Endodermal cell (in vitro differentiated cells): ENCODE measurements at regions not wholly inside any gene's neighbourhood (a gene's known extent, or its start where the extent isn't known, plus 50 kb on each side); places are given as distances from the start of the nearest gene placed in this dataset.
"Not testable (repeated sequence)": the region's sequence is repeated elsewhere in the genome, so short reads cannot be mapped to it uniquely, and the experiment has no call there.

ENCODE experiments used
- DNase-seq: peaks from one replicate; pipeline ENCODE4 v3.0.0-alpha.2; 2017
- H3K27ac ChIP-seq: 2 replicates; pipeline ENCODE4 v1.5.1; 2013; ENCODE audit warnings: mild to moderate bottlenecking, low read depth, low read length, moderate library complexity
- H3K27me3 ChIP-seq: 2 replicates; pipeline ENCODE4 v1.6.1; 2013; ENCODE audit warnings: mild to moderate bottlenecking, low read length, moderate library complexity; ENCODE audit not compliant: insufficient read depth, control insufficient read depth, poor library complexity, severe bottlenecking
- H3K36me3 ChIP-seq: 2 replicates; pipeline ENCODE4 v1.7.0; 2013; ENCODE audit warnings: mild to moderate bottlenecking, low read length, moderate library complexity; ENCODE audit not compliant: control insufficient read depth, insufficient read depth
- H3K4me1 ChIP-seq: one replicate; pipeline ENCODE4 v1.7.0; 2013; ENCODE audit warnings: low read length; ENCODE audit not compliant: control insufficient read depth, insufficient read depth
- H3K4me3 ChIP-seq: 2 replicates; pipeline ENCODE4 v1.5.1; 2013; ENCODE audit warnings: mild to moderate bottlenecking, low read length, moderate library complexity
- H3K9ac ChIP-seq: 2 replicates; pipeline ENCODE4 v1.6.1; 2013; ENCODE audit warnings: mild to moderate bottlenecking, low read length, moderate library complexity; ENCODE audit not compliant: poor library complexity, severe bottlenecking; ENCODE audit errors: extremely low read depth
- H3K9me3 ChIP-seq: 2 replicates; pipeline ENCODE4 v1.6.1; 2013; ENCODE audit warnings: mild to moderate bottlenecking, low read length, moderate library complexity; ENCODE audit not compliant: control insufficient read depth
- H3K27ac Mint-ChIP-seq: 2 replicates; pipeline ENCODE4 v1.8.0; 2020; ENCODE audit warnings: mixed read lengths
- H3K27me3 Mint-ChIP-seq: 2 replicates; pipeline ENCODE4 v1.8.0; 2021; ENCODE audit warnings: mild to moderate bottlenecking, mixed read lengths; ENCODE audit not compliant: insufficient read depth
- H3K36me3 Mint-ChIP-seq: 2 replicates; pipeline ENCODE4 v1.8.0; 2020; ENCODE audit warnings: low read depth, mixed read lengths
- H3K4me1 Mint-ChIP-seq: 2 replicates; pipeline ENCODE4 v1.8.0; 2020; ENCODE audit warnings: mixed read lengths
- H3K4me3 Mint-ChIP-seq: 2 replicates; pipeline ENCODE4 v1.8.0; 2020; ENCODE audit warnings: mild to moderate bottlenecking, moderate library complexity, mixed read lengths
- H3K9me3 Mint-ChIP-seq: 2 replicates; pipeline ENCODE4 v1.8.0; 2020; ENCODE audit warnings: mild to moderate bottlenecking, mixed read lengths
- WGBS, 2 experiments: methylation state at CpG; one replicate each; pipeline versions ENCODE4 v1.1.5 to v1.1.7; 2013; ENCODE audit warnings: missing lambda C conversion rate in 2 of 2, mixed read lengths in 1 of 2; ENCODE audit not compliant: insufficient coverage in 1 of 2, insufficient read length in 1 of 2; 5-methylcytosine and 5-hydroxymethylcytosine counted together

GRCh38 chr21:5013455-5014304 lies 5507.7 kb upstream of the TPTE start:
- WGBS, 2 experiments = no CpG with 5 or more reads among the region's 33 CpGs
- not testable (repeated sequence) for H3K4me3 Mint-ChIP-seq, H3K4me1 Mint-ChIP-seq, H3K4me1 ChIP-seq, H3K4me3 ChIP-seq, H3K36me3 Mint-ChIP-seq, H3K27me3 Mint-ChIP-seq, H3K27ac Mint-ChIP-seq, H3K9me3 ChIP-seq, H3K9me3 Mint-ChIP-seq, H3K27me3 ChIP-seq, H3K9ac ChIP-seq, H3K36me3 ChIP-seq, DNase-seq, H3K27ac ChIP-seq

GRCh38 chr21:5015187-5015586 lies 5506.2 kb upstream of the TPTE start:
- not testable (repeated sequence) for H3K9me3 ChIP-seq, H3K27ac ChIP-seq, H3K36me3 Mint-ChIP-seq, H3K4me3 Mint-ChIP-seq, H3K27me3 Mint-ChIP-seq, H3K4me1 Mint-ChIP-seq, H3K27me3 ChIP-seq, H3K4me3 ChIP-seq, DNase-seq, H3K27ac Mint-ChIP-seq, H3K4me1 ChIP-seq, H3K9me3 Mint-ChIP-seq, H3K9ac ChIP-seq, H3K36me3 ChIP-seq
- no CpG with 5 or more reads among the region's 17 CpGs for WGBS, 2 experiments

DNA sequence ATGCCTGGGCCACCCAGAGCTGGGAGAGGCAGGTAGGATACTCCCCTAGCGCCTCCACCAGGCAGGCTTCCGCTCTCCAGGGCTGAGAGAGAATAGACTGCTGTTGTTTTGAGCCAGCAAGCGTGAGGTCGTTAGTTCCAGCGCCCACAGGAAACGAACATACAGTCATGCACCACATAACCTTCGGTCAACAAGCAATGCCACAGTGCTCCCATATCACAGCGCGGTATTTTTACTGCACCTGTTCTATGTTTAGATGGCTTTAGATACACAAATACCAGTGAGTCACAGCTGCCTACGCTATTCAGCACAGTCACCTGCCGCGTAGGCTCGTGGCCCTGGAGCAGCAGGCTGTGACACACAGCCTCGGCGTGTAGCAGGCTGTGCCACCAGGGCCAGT lies 5502.3 kb upstream of the TPTE start:
- not testable (repeated sequence) for H3K9me3 Mint-ChIP-seq, H3K27ac Mint-ChIP-seq, H3K4me3 ChIP-seq, DNase-seq, H3K9me3 ChIP-seq, H3K4me3 Mint-ChIP-seq, H3K27me3 ChIP-seq, H3K9ac ChIP-seq, H3K27me3 Mint-ChIP-seq, H3K27ac ChIP-seq, H3K36me3 Mint-ChIP-seq, H3K36me3 ChIP-seq, H3K4me1 Mint-ChIP-seq, H3K4me1 ChIP-seq
- WGBS, 2 experiments = no CpG with 5 or more reads among the region's 15 CpGs

GRCh38 chr21:5021815-5022214 lies 5499.6 kb upstream of the TPTE start:
- H3K4me1 Mint-ChIP-seq, H3K4me1 ChIP-seq, H3K9me3 ChIP-seq, H3K4me3 ChIP-seq, H3K27me3 ChIP-seq, H3K27ac ChIP-seq, H3K36me3 Mint-ChIP-seq, DNase-seq, H3K27me3 Mint-ChIP-seq, H3K36me3 ChIP-seq, H3K9ac ChIP-seq, H3K27ac Mint-ChIP-seq, H3K9me3 Mint-ChIP-seq, H3K4me3 Mint-ChIP-seq: not testable (repeated sequence)
- WGBS, 2 experiments = no CpG with 5 or more reads among the region's 27 CpGs

DNA sequence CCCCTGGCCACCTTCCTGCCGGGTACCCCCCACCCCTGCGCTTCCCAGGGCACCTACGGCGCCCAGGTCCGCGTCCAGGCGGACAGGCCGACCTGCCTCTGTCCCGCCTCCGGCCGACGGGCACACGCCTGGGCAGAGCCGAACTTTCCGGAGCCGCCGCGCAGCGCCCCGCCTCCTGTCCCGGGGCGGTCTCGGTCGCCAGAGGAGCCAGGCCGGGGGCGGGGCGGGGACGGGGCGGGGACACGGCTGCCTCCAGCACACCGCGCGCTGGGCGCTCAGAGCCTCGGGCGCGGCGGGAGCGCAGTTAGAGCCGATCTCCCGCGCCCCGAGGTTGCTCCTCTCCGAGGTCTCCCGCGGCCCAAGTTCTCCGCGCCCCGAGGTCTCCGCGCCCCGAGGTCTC lies 5499.1 kb upstream of the TPTE start:
- not testable (repeated sequence) for H3K27me3 Mint-ChIP-seq, H3K36me3 Mint-ChIP-seq
- WGBS, 2 experiments = no CpG with 5 or more reads among the region's 52 CpGs

GRCh38 chr21:5022748-5023147 lies 5498.6 kb upstream of the TPTE start:
- H3K27me3 Mint-ChIP-seq, H3K27ac Mint-ChIP-seq, H3K9me3 ChIP-seq, H3K4me1 ChIP-seq, DNase-seq, H3K4me3 ChIP-seq, H3K27me3 ChIP-seq, H3K4me1 Mint-ChIP-seq, H3K9ac ChIP-seq, H3K4me3 Mint-ChIP-seq, H3K9me3 Mint-ChIP-seq, H3K36me3 ChIP-seq, H3K27ac ChIP-seq, H3K36me3 Mint-ChIP-seq: not testable (repeated sequence)
- WGBS, 2 experiments = no CpG with 5 or more reads among the region's 45 CpGs

More for the DNA sequence above, 5499.1 kb upstream of the TPTE start:
- not testable (repeated sequence) for H3K36me3 ChIP-seq, H3K4me3 Mint-ChIP-seq, H3K27me3 ChIP-seq, H3K4me3 ChIP-seq, H3K9ac ChIP-seq, H3K9me3 Mint-ChIP-seq, H3K9me3 ChIP-seq, H3K4me1 Mint-ChIP-seq, H3K4me1 ChIP-seq, DNase-seq, H3K27ac Mint-ChIP-seq, H3K27ac ChIP-seq

DNA sequence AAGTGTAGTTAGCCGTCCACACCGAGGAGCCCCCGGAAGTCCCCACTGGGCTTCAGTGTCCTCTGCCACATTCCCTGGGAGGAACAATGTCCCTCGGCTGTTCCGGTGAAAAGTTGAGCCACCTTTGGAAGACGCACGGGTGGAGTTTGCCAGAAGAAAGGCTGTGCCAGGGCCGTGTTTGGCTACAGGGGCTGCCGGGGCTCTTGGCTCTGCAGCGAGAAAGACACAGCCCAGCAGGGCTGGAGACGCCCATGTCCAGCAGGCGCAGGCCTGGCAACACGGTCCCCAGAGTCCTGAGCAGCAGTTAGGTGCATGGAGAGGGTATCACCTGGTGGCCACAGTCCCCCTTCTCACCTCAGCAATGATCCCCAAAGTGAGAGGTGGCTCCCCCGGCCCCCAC lies 5486.2 kb upstream of the TPTE start:
- WGBS, 2 experiments = no CpG with 5 or more reads among the region's 14 CpGs
- not testable (repeated sequence) for H3K9me3 ChIP-seq, H3K36me3 Mint-ChIP-seq, DNase-seq, H3K4me1 Mint-ChIP-seq, H3K9ac ChIP-seq, H3K27me3 Mint-ChIP-seq, H3K27me3 ChIP-seq, H3K27ac Mint-ChIP-seq, H3K4me3 Mint-ChIP-seq, H3K36me3 ChIP-seq, H3K4me3 ChIP-seq, H3K27ac ChIP-seq, H3K4me1 ChIP-seq, H3K9me3 Mint-ChIP-seq
